NCI-H1930 (cell line): ENCODE measurements at regions not wholly inside any gene's neighbourhood (a gene's known extent, or its start where the extent isn't known, plus 50 kb on each side); places are given as distances from the start of the nearest gene placed in this dataset.

Experiments
- DNase-seq, 2 experiments: peaks; one replicate each; lab custom pipeline; 2025; lab: John Stamatoyannopoulos, UW

DNA sequence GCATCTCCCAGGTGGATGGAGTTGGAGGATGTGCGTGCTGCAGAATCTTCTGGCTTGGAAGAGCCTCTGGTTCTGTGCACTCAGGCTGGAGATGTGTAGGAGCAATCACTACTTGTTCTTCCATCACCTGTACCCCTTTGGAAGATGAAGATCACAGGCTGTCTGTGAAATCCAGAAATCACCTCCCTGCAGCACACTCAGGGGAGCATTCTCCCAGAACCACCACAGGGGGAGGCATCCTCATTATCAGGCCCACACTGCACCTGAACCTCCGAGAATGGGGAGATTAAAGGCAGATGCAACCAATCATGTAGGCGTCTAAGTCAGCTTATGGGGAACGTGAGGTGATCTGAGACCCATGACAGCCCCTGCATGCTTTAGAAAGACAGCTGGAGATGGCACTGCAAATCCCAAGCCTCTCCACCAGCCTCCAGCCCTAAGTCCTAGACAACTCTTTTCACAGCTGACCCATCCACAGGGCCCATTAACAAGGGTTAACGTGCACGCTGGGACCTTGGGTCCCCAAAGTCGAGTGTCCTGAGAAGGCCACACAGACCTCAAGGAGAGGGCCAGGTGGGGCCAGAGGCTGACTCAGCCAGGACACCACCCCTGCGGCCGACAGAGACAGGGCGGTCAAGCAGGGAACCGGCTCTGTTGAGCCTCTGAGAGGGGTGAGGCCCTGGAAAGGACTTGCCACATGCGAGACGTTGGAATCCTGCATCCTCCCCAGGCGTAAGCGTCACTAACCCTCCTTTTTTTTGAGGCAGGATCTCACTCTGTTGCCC, 314.9 kb downstream of the EIPR1 start:
- DNase-seq = no peak

DNA sequence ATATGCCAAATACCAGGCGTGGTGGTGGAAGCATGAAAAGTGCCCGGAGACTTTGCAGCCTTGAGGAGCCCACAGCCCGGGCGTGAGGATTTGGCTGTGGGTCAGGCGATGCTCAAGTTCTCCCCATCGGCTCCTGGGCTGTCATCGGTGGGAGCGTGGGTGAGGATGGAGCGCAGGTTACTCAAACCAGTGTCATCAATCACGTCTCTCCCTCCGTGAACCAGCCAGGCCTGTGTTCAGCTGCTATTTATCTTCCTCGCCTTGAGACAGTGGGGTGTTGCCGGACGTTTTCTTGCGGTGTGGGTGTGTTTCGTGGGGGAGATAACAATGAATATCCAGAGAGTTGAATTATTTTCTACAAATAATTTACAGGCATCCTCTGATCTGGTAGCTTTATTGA, 317.6 kb downstream of the EIPR1 start:
- no peak for DNase-seq

DNA sequence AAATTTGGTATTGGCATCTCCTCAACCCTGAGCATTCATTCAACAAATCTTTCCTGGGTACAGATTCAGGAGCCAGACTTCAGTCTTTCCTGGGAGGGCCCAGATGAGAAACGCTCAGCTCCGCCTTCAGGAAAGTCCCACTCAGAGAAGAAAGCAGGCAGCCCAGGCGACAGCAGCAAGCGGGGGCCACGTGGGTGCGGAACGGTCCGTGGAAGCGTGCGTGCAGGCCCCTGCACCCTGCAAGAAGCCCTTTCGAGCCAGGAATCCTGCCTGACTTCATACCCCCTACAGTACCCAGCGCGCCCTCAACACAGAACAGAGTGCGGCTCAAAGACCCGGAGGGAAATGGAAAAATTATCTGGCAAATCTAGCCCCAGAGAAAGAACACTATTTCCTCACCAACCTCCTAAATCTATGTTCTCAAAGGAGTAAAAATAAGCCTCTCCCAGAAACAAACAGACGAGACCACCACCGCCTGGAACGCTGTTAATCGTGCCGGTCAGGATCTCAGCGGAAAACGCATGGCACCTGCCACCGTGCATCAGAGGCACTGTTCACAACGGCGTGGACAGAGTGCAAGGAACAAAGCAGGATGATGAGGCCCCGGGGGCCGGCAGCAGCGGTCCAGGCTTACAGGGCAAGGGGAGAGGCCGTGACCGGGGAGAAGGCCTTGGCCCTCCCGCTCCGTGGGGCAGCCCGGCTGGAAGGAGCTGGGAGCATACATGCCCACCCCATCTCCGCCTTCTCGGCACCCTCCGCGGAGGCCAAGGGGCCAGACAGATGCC, 318.3 kb downstream of the EIPR1 start:
- DNase-seq = no peak

DNA sequence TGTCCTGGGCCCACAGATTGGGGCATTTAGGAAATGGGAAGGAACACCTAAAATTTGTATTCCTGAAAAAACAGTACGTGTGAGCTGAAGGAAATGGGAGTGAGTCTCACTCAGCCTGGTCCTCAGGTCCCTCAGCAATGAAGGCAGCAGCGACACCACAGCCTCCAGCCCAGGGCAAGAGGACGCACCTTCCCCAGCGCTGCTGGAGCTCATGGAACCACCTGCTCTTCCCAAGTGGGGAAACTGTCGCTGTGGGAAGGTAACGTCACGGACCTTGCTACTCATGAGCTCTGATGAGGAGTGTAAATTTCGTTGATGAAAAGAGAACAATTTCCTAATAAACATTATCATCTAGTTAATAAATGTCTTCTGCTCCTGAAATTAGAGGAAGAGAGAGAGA, 323.6 kb downstream of the EIPR1 start:
- DNase-seq = no peak

DNA sequence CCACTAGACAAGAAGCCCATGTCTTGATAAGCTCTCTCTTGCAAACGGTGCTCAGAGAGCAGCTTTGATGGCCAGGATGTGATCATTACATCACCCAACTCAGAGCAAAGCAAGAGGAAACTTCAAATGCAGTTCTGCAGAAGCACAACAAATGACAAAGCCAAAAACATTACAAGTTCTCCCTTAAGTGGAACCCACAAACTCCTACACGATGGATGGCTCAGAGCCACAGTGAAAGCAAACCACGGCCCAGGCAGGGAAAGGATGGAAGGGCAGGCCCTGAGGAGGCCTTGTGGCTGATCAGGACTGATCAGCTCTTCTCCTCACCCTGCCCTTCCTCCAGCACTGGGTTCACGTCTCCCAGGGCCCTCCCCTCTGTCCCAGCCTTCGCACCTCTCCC, 326.4 kb downstream of the EIPR1 start:
- DNase-seq = no peak

DNA sequence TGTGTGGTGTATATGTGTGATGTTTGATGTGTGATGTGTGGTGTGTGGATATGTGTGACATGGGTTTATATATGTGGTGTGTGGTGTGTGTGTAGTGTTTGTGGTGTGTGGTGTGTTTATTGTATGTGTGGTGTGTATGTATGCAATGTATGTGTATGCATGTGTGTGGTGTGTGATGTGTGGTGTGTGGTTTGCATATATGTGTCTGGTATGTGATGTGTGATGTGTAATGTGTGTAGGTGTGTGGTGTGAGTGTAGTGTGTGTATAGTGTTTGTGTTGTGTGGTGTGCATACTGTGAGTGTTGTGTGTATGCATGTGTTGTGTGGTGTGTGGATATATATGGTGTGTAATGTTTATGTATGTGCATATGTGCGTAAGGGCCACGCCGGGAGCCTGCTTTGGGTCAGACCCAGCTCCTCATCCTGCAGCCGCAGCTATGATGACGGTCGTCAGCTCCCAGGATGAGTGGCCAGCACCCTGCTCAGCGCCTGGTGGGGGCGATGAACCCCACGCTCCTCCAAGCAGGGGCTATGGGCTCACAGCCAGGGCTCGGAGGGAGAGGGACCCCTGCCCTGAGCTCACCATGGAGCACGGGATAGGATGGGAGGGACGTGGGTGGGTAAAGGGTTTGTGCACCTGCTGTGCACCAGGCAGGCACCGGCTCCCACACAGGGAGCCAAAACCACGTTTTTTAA, 331.3 kb downstream of the EIPR1 start:
- DNase-seq = no peak

DNA sequence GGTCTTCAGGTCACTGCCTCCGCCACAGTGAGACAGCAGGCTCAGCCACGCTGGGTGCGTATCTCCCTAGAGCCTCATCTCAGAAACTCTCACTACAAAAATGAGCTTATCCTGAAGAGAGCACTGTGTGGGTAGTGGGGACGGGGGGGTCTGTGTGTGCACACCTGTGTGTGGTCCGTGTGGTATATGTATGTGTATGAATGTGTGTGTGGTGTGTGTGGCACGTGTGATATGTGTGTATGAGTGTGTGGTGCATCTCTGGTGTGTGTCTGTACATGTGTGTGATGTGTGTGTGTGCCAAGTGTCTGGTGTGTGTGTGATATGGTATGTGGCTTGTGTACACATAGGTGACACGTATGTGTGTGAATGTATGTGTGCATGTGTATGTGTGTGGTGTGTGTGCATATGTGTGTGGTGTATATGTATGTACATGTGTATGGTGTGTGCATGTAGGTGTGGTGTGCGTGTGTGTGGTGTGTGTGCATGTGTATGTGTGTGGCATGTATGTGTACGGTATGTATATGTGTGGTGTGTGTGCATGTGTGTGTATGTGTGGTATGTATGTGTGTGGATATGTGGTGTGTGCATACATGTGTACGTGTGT, 332.2 kb downstream of the EIPR1 start:
- no peak for DNase-seq

DNA sequence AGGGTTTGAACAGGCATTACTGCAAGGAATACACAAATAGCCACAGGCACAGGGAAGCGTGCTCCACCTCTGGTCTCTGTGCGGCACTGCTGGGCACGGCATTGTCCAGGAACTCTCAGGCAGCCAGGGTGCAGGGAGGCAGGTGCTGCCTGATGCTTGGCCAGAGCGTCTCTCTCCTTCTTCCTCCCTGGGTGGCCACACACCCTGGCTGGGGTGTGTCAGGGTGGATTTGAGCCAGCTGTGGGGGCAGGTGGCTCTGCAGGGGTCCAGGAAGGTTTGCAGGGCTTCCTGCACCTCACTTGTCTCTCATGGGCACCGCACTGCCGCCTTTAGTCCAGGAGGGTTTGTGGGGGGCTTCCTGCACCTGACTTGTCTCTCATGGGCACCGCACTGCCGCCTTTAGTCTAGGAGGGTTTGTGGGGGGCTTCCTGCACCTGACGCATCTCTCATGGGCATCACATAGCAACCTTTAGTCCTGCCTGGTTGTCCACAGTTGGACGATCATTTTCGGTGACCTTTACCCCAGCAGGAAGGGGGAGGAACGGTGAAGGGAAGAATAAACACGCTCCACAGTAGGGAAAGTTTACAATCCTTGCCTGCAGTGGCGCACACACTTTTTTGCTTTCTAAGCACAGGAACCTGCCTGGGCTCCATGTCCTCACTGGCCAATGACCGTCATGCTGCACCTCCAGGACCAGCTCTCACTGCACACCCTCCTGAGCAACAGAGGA, 332.9 kb downstream of the EIPR1 start:
- no peak for DNase-seq

DNA sequence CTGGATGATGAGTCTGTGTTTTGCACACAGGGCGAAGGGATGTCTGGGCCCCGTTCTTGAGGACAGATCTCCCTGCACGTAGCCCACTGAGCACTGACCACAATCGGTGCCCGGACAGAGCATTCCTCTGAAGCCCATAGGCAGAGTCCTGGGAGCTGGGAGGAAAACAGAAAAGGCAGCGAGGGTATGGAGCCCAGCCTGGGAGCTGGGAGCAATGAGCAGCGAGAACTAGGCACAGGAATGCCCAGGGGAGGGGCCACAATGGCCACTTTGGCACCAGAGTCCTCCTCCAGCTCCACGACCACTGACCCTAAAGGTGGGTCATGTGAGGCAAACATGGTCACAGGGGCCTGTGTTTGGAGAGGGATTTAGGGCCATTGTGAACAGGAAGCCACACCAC, 333.9 kb downstream of the EIPR1 start:
- no peak for DNase-seq

DNA sequence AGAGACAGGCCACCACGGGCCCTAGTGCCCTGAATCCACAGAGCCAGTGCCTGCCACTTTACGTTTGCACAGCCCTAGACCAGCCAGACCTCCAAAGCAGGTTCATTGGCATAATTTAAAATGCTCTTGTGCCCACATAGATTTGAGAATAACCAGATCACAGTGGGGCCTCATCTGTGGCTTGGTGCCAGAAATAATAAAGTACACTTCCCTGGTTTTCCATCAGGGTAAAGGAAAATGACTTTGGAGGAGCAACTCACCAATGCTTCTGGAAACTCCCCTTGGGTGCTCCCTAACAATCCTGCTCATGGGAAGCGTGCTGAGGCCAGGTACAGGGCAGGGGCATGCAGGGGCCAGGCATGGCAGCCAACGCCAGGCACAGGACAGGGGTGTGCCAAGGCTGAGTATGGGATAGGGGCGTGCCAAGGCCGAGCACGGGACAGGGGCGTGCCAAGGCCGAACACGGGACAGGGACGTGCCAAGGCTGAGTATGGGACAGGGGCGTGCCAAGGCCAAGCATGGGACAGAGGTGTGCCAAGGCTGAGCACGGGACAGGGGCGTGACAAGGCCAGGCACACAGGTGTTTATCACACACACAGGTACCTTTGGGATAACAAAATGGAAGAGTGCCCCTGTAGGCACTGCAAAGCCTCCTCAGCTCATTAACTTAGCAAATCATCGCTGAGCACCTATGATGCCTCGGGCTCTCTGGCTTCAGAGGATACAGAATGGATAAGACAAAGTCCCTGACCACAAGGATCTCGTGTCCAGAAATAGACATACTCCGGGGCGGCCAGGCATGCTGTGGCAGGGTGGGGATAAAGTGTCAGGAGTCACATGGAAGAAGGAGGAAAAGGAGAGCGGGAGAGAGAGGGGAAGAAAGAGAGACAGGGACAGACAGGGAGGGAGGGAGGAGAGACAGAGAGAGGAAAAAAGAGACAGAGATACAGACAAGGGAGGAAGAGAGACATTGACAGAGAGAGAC, 334.7 kb downstream of the EIPR1 start:
- no peak for DNase-seq

DNA sequence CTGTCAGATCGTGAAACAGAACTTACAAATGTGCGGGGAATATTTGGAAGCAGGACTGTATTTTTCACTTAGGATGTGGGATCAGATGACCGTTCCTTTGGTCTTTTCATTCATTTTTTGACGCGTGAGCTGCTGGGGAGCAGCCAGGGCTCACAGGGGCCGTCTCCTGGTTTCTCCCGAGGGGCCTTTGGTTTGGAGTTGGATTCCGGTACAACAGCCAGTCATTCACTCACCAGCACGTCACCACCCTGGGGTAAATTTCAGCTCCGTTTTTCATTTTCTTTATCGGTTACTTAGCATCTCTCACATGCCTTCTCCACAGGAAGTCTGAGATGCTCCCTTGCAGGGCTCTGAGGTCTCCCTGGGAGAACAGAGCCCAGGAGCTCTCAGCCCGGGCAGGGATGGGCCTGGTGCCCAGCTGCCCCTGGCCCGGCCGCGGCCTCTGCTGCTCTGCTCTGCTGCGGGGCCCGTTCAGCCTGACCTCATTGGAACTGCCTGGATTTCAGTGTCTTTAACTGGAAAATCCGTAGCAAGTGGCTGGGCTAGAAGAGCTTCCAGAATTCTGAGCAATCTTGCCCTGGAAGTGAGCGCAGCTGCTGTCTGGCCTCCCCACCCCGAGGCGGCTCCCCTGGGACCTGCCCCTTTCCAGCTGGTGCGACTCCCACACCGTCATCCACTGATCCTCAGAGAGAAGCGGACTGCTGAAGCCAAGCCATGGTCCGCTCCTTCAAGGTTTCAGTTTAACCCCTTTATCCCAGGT, 335.6 kb downstream of the EIPR1 start:
- DNase-seq = no peak

DNA sequence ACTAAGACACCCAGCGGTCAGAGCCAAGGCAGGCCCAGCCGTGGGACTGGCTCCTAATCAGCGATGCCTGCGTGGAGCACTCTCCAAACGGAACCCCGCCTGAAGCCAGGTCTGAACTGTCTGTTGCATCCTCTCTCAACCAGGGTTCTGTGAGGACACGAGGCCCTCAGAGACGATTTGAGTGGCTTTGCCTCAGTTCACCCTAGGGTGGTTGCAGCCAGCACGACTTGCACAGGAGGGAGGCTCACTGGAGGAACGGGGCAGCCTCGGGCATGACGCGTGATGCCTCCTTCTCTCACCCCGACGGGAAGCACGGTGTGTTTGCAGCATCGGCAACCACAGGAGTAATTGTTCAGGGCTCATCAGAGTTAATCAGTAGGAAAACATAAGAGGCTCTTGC, 336.4 kb downstream of the EIPR1 start:
- DNase-seq = no peak

DNA sequence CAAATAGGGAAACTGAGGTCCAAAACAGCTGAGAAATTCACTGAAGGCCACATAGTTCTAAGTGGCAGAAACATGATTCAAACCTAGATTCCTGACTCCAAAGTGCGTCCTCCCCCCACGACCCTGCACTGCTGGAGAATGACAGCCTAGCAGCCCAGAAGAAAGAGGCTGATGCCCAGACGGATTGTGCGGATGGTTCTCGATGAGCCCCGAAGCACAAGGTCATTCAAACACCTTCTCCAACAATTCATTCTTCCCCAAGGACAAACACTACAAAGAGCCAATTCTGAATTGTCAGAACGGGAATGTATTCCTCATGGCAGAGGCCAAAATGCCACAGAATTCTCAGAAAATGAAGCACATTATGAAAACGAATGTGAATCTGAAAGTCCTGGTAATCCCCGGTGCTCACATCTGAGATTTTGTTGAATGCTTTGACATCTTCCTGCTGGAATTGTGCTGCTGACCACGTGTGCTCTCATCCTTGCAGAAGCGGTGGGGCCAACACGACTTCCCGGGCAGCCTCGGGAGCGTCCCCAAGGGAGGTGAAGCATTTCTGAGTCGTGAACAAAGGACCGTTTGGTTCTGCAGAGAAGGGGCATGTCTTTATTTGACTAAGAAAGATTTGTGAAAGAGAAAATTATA, 337.0 kb downstream of the EIPR1 start:
- no peak for DNase-seq

DNA sequence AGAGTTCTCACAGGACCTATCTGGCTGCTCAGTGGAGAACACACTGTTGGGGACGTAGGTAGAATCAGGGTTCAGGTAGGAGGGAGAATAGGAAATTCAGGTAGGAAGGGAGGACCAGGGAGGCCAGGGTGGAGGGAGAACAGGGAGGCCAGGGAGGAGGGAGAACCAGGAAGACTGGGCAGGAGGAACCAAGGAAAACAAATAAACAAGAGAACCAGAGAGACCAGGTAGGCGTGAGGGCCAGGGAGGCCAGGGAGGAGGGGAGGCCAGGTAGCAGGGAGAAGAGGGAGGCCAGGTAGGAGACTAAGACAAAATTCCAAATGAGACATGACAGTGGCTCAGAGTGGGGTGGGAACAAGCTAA, 337.6 kb downstream of the EIPR1 start:
- DNase-seq = no peak

DNA sequence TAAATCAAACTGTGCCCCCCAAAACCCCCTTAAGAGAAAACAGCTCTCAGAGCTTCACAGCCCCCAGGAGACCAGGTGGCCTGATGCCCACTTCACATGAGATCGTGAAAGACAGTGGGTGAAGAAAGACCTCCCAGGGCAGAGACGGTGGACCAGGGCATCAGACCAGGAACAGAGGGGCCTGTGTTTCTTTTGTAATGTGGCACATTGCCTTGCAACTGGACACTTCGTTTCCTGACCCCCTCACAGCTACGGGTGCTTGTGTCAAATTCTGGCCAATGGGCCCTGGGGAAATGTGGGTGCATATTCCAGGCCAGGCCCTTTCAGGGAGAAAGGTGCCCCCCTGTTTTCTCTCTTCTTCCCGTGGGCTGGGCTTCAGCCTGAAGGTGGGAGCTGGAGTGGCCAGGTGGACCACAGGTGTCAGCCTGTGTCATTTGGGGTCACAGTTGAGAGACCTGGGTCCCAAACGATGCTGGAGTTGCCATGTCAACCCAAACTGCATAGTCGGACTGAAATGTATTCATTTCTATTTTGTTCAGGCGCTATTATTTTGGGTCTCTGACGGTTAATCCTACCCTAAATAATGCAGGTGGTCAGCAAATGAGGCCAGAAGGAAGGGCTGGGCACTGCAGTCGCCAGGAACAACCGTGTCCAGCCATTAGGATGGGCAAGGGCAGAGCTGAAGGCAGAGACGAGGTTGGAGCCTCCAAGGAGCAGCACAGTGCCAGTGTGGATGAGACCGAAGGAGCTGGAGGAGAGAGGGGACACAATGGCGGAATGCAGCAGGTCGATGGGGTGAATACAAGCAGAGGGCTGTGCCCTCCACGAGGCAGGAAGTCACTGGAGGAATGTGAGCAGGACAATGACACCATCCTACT, 338.2 kb downstream of the EIPR1 start:
- DNase-seq = no peak

DNA sequence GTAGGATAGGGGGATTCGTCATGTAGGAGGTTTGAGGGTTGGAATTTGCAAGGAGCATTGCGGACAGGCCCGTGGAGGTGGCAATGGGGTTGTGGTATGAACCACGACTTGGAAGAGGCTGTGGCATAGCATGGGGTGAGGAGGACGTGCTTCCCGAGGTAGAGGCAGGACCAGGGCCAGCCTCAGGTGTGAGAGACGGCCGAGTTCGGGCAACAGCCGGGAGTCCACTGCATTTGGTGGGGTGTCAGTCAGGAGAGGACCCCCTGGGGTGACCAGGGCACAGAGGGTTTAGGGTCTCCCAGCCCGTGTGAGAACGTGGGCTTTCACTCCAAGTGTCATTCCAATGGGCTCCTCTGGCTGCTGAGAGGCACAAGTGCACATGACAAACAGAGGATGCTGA, 339.0 kb downstream of the EIPR1 start:
- no peak for DNase-seq

DNA sequence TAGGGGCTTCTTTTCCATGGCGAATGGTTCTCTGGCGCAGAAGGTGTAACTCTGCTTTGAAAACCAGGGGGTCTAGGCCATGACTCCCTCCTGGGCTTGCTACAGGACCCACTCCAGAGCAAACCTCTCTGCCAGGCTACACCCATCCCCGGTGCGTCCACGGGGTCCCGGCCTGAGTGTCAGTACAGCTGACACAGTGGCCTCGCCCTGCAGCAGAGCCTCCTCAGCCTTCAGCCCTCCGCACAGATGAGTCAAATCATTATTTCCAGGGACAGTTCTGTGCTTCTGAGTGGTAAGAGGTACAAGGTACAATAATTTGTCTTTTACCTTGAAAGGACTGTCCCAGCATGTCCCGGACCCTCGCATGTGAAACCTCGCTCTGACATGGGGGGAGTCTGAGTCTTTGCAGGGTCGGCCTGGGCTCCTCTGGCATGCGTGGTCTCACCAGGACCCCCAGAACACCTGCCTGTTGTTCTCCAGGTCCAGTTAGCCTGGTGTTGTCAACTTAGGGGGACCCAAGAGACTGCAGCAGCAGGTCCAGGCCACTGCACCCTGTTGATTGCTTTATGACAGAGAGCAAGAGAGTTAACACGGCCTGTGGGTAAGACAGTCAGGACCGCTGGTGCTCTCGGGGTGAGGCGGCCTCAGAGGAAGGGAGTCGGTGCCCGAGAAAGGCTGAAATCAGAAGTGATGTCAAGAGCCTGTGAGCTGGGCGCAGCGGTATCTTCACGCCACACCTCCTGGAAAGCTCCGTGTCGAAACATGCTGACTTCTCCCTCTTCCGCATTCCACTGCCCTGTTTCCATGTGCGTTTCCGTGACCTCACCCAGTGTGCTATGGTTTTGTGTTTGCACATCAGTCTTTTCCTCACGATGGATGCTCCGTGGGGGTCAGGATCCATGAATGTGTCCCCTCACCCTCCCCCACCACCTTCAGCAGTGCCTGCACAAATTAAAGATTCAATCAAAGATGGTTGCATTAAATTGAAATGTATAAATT, 340.1 kb downstream of the EIPR1 start:
- DNase-seq = no peak
